Lower lobe of right lung (tissue), 2 donors: ENCODE measurements at regions not wholly inside any gene's neighbourhood (a gene's known extent, or its start where the extent isn't known, plus 50 kb on each side); places are given as distances from the start of the nearest gene placed in this dataset.

Source experiments
- ATAC-seq, 2 donors: fragments of 200-7000 bp; cut with Tn5 transposase; one replicate each; pipeline ENCODE4 v1.9.1; 2020 to 2022; ENCODE audit warnings: mild to moderate bottlenecking in 2 of 2, moderate library complexity in 2 of 2
- DNase-seq: peaks from one replicate; pipeline ENCODE4 v3.0.0-alpha.2; 2020
- H3K27ac ChIP-seq: fragments of 200-600 bp; one replicate; pipeline ENCODE4 v1.8.0; 2022
- H3K27me3 ChIP-seq: fragments of 200-600 bp; one replicate; pipeline ENCODE4 v1.8.0; 2022; ENCODE audit warnings: low read depth
- H3K36me3 ChIP-seq: fragments of 200-600 bp; one replicate; pipeline ENCODE4 v1.8.0; 2022; ENCODE audit warnings: mild to moderate bottlenecking
- H3K4me1 ChIP-seq: fragments of 200-600 bp; one replicate; pipeline ENCODE4 v1.8.0; 2022
- H3K4me3 ChIP-seq: fragments of 200-600 bp; one replicate; pipeline ENCODE4 v1.8.0; 2022; ENCODE audit warnings: mild to moderate bottlenecking
- H3K9me3 ChIP-seq: fragments of 200-600 bp; one replicate; pipeline ENCODE4 v1.8.0; 2022
- CTCF ChIP-seq: fragments of 200-600 bp; IDR thresholded peaks from one replicate; pipeline ENCODE4 v1.8.0; 2022; ENCODE audit warnings: antibody characterized with exemption, mild to moderate bottlenecking
- intact Hi-C: fragments of 100-400 bp; cut with DNase I; formaldehyde crosslinking; loops from one replicate; pipeline ENCODE4 v1.11.0; 2022
- donor health status: DM: no; HTN: yes; CAD: no; lungs with severe emphysema.

DNA sequence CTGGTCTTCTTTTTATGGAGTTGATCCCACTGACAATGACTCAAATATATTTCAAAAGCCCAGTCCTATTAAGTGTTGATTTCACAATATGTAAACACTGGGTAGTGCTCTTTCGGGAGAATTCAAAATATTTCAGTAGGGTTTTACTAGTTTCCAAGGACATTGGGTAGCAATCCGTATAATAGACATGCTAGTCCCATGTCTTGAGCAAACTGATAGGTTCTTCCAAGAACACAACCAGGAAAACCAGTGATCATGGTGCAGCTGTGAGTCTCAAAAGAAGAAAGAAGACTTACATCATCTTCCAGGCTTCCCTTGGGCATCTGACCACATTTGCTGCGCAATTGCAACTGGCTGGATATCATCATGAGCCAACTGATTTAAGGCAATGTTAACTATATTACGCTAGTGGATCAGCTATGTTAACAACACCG is 59.3 kb upstream of the APBB1IP start:
- no peaks in the 10 kb centered on the region for H3K4me1 ChIP-seq
- H3K36me3 ChIP-seq, result no peaks in the 10 kb centered on the region
- H3K27ac ChIP-seq, result no peak overlapping the region
- no peak for TF ChIP-seq CTCF
- intact Hi-C loops, result no loop called here
- no peak overlapping the region for H3K4me3 ChIP-seq
- DNase-seq, result no peak
- ATAC-seq, result peak in 1 of 2 donors; percentile 29
- H3K9me3 ChIP-seq, result no peaks in the 10 kb centered on the region
- H3K27me3 ChIP-seq, result no peaks in the 10 kb centered on the region

GRCh38 chr10:26380815-26381214 is 57.3 kb upstream of the APBB1IP start:
- DNase-seq, result no peak
- no peak for TF ChIP-seq CTCF
- H3K4me1 ChIP-seq, result no peaks in the 10 kb centered on the region
- no peaks in the 10 kb centered on the region for H3K27me3 ChIP-seq
- no peak for ATAC-seq
- no peaks in the 10 kb centered on the region for H3K9me3 ChIP-seq
- H3K4me3 ChIP-seq, result no peak overlapping the region
- H3K36me3 ChIP-seq, result no peaks in the 10 kb centered on the region
- intact Hi-C loops, result no loop called here
- no peak overlapping the region for H3K27ac ChIP-seq

- Histone ChIP-seq H3K4me1 (no peaks in the 10 kb centered on the region), H3K27me3 (no peaks in the 10 kb centered on the region), H3K36me3 (no peaks in the 10 kb centered on the region), H3K9me3 (no peaks in the 10 kb centered on the region), H3K4me3 (no peak overlapping the region), H3K27ac (no peak overlapping the region)
- intact Hi-C loops, result no loop called here
- no peak for ATAC-seq
- no peak for TF ChIP-seq CTCF
- no peak for DNase-seq
Measured at GRCh38 chr10:26381986-26382385, 56.2 kb upstream of the APBB1IP start.

GRCh38 chr10:26384600-26384999 is 53.5 kb upstream of the APBB1IP start:
- no peaks in the 10 kb centered on the region for H3K4me1 ChIP-seq
- intact Hi-C loops, result no loop called here
- H3K27me3 ChIP-seq, result no peaks in the 10 kb centered on the region
- ATAC-seq (no peak), DNase-seq (no peak)
- no peak overlapping the region for H3K4me3 ChIP-seq
- no peak overlapping the region for H3K27ac ChIP-seq
- H3K36me3 ChIP-seq, result no peaks in the 10 kb centered on the region
- no peak for TF ChIP-seq CTCF
- no peaks in the 10 kb centered on the region for H3K9me3 ChIP-seq

GRCh38 chr10:26385443-26385842 is 52.7 kb upstream of the APBB1IP start:
- Histone ChIP-seq H3K4me3 (no peak overlapping the region), H3K9me3 (no peaks in the 10 kb centered on the region), H3K27ac (no peak overlapping the region), H3K27me3 (no peaks in the 10 kb centered on the region), H3K36me3 (no peaks in the 10 kb centered on the region), H3K4me1 (no peaks in the 10 kb centered on the region)
- TF ChIP-seq CTCF, result no peak
- ATAC-seq (no peak), DNase-seq (no peak)
- intact Hi-C loops, result no loop called here

DNA sequence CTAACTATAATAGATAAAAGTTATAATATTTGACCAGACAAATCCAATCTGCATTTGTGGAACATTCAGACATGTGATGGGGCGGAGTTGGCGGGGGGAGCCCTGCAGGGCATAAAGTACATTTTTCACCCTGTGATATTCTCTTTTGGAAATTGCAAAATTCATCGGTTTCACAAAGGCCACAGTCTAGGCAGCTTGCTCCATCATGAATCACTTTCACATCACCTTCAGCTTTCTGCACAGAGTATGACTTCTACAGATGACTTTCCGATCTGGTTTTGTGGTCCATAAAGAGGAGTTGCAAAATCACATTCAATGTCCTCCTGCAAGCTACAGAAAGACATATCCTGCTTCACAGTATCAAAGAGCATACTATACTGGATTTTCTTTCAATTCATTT is 51.4 kb upstream of the APBB1IP start:
- no peak for DNase-seq
- no peak for TF ChIP-seq CTCF
- peaks cover 6% of the 10 kb centered on the region for H3K27me3 ChIP-seq
- H3K27ac ChIP-seq, result no peak overlapping the region
- ATAC-seq, result no peak
- peaks cover 4% of the 10 kb centered on the region for H3K4me1 ChIP-seq
- no peak overlapping the region for H3K4me3 ChIP-seq
- intact Hi-C loops, result no loop called here
- H3K9me3 ChIP-seq, result no peaks in the 10 kb centered on the region
- H3K36me3 ChIP-seq, result no peaks in the 10 kb centered on the region
